ENCODE measurements at regions not wholly inside any gene's neighbourhood (a gene's known extent, or its start where the extent isn't known, plus 50 kb on each side); places are given as distances from the start of the nearest gene placed in this dataset.

GRCh38 chr14:97458661-97459579 lies 661.7 kb downstream of the VRK1 start:
- DNase-seq (ENCODE audit: low read depth, low spot score) (no peak), FAIRE-seq (no peak)
- H3K9ac ChIP-seq (replicated peaks; ENCODE audit: extremely low read depth, insufficient read depth, low read length) = no peak overlapping the region
- H2AFZ ChIP-seq (ENCODE audit: low read depth, low read length) = no peak overlapping the region
- H3K79me2 ChIP-seq (ENCODE audit: control insufficient read depth, insufficient read depth, low read length) = no peaks in the 10 kb centered on the region
- dilution Hi-C loops (cut with MboI; ENCODE audit: extremely low pct_ligation_motif_present, low sequenced_read_pairs) (no loop called here), intact Hi-C loops (cut with micrococcal nuclease) (no loop called here)
- H3K27ac ChIP-seq (ENCODE audit: insufficient read depth, low read depth, low read length) = no peak overlapping the region
- CTCF ChIA-PET = no interaction called here
- no TSS peak for BruUV-seq (replicated peaks)
- H3K9me1 ChIP-seq (replicated peaks; ENCODE audit: control insufficient read depth, extremely low read depth, insufficient read depth, low read length) = no peaks in the 10 kb centered on the region
- POLR2A ChIA-PET = no interaction called here
- H3K4me1 ChIP-seq (ENCODE audit: control insufficient read depth, extremely low read depth, insufficient read depth, low read length) = no peaks in the 10 kb centered on the region
- H3K27me3 ChIP-seq (ENCODE audit: control insufficient read depth in 2 of 2, insufficient read depth in 2 of 2, low read length in 2 of 2) = no peaks in the 10 kb centered on the region
- no peak for TF ChIP-seq MAX (IDR thresholded peaks at IDR 0.05; ENCODE audit: insufficient read depth, insufficient read length)
- TF ChIP-seq EZH2 (IDR thresholded peaks at IDR 0.05; ENCODE audit: borderline replicate concordance, low read depth, low read length, severe bottlenecking) = no peak
- no peak for TF ChIP-seq GATA2 (IDR thresholded peaks at IDR 0.05; ENCODE audit: insufficient read depth, insufficient read length, low read depth, low read length)
- no peak for TF ChIP-seq MYC (IDR thresholded peaks at IDR 0.05; ENCODE audit: low read depth, low read length)
- no peak for TF ChIP-seq POLR2A (IDR thresholded peaks at IDR 0.05; ENCODE audit: low read depth, low read length)
- TF ChIP-seq POLR2AphosphoS5 (IDR thresholded peaks at IDR 0.05; ENCODE audit: insufficient read depth, low read depth, low read length) = no peak
- TF ChIP-seq CTCF (IDR thresholded peaks at IDR 0.05; ENCODE audit: extremely low read depth in 1 of 2, insufficient read depth in 1 of 2, low read depth in 1 of 2, low read length in 2 of 2) = no peak
- TF ChIP-seq FOS (IDR thresholded peaks at IDR 0.05; ENCODE audit: borderline replicate concordance, insufficient read depth, low read length) = no peak
- TF ChIP-seq JUN (IDR thresholded peaks at IDR 0.05; ENCODE audit: borderline replicate concordance, insufficient read depth, insufficient read length, low read depth) = no peak
- H3K36me3 ChIP-seq (ENCODE audit: control insufficient read depth in 2 of 2, extremely low read depth in 1 of 2, insufficient read depth in 2 of 2, low read length in 2 of 2) = no peaks in the 10 kb centered on the region
- H4K20me1 ChIP-seq (replicated peaks; ENCODE audit: control insufficient read depth, extremely low read depth, insufficient read depth, low read length) = no peaks in the 10 kb centered on the region
- peaks cover 11% of the 10 kb centered on the region for H3K9me3 ChIP-seq (replicated peaks; ENCODE audit: control insufficient read depth, insufficient read depth, low read length)
- H3K4me3 ChIP-seq (replicated peaks in 1 of 3; ENCODE audit: insufficient read depth in 1 of 3, low read depth in 1 of 3, low read length in 3 of 3) = no peak overlapping the region
- no peak overlapping the region for H3K4me2 ChIP-seq (ENCODE audit: insufficient read depth, low read length)
